Neural progenitor cell (in vitro differentiated cells): ENCODE measurements at regions not wholly inside any gene's neighbourhood (a gene's known extent, or its start where the extent isn't known, plus 50 kb on each side); places are given as distances from the start of the nearest gene placed in this dataset.

Experiments
- DNase-seq: peaks from one replicate; pipeline ENCODE4 v3.0.0-alpha.2; 2016; ENCODE audit warnings: low spot score
- H2AFZ ChIP-seq: fragments of 200-600 bp; sonication (generic); replicated peaks from 2 replicates; pipeline ENCODE4 v1.6.1; 2016; ENCODE audit warnings: antibody characterized with exemption
- H3F3A ChIP-seq: fragments of 200-600 bp; sonication (generic); 2 replicates; pipeline ENCODE4 v1.6.1; 2016; ENCODE audit warnings: antibody characterized with exemption, low read depth
- H3K27ac ChIP-seq: fragments of 200-600 bp; sonication (generic); 2 replicates; pipeline ENCODE4 v1.5.1; 2016; ENCODE audit warnings: mild to moderate bottlenecking
- H3K27me3 ChIP-seq: fragments of 200-600 bp; sonication (generic); 2 replicates; pipeline ENCODE4 v1.6.1; 2016; ENCODE audit warnings: mild to moderate bottlenecking, moderate library complexity
- H3K36me3 ChIP-seq: fragments of 200-600 bp; sonication (generic); 2 replicates; pipeline ENCODE4 v1.5.1; 2016
- H3K4me1 ChIP-seq: fragments of 200-600 bp; sonication (generic); 2 replicates; pipeline ENCODE4 v1.6.1; 2016; ENCODE audit warnings: mixed run types
- H3K4me2 ChIP-seq: fragments of 200-600 bp; sonication (generic); 2 replicates; pipeline ENCODE4 v1.6.1; 2016
- H3K4me3 ChIP-seq: fragments of 200-600 bp; sonication (generic); 2 replicates; pipeline ENCODE4 v1.5.1; 2016
- H3K79me2 ChIP-seq: fragments of 200-600 bp; sonication (generic); 2 replicates; pipeline ENCODE4 v1.6.1; 2016; ENCODE audit warnings: low read depth
- H3K9ac ChIP-seq: fragments of 200-600 bp; sonication (generic); 2 replicates; pipeline ENCODE4 v1.6.1; 2016
- H3K9me3 ChIP-seq: fragments of 200-600 bp; sonication (generic); 2 replicates; pipeline ENCODE4 v1.5.1; 2016; ENCODE audit warnings: low read depth
- H4K20me1 ChIP-seq: fragments of 200-600 bp; sonication (generic); 2 replicates; pipeline ENCODE4 v1.6.1; 2016; ENCODE audit warnings: low read depth
- H3K27ac Mint-ChIP-seq: 3 replicates; pipeline ENCODE4 v1.8.0; 2021; ENCODE audit warnings: mixed read lengths
- H3K27me3 Mint-ChIP-seq: 2 replicates; pipeline ENCODE4 v1.8.0; 2022; ENCODE audit warnings: low read depth, mild to moderate bottlenecking, inconsistent platforms, moderate library complexity, mixed read lengths; ENCODE audit not compliant: insufficient read depth
- H3K36me3 Mint-ChIP-seq: 3 replicates; pipeline ENCODE4 v1.8.0; 2021; ENCODE audit warnings: mixed read lengths
- H3K4me1 Mint-ChIP-seq: 3 replicates; pipeline ENCODE4 v1.8.0; 2021; ENCODE audit warnings: mixed read lengths
- H3K4me3 Mint-ChIP-seq: 3 replicates; pipeline ENCODE4 v1.8.0; 2021; ENCODE audit warnings: mild to moderate bottlenecking, moderate library complexity, mixed read lengths
- H3K9me3 Mint-ChIP-seq: 3 replicates; pipeline ENCODE4 v1.8.0; 2020; ENCODE audit warnings: mixed read lengths
- CTCF ChIP-seq: fragments of 200-600 bp; sonication (generic); IDR thresholded peaks from 2 replicates; pipeline ENCODE4 v1.5.1; 2017; ENCODE audit warnings: antibody characterized with exemption, mild to moderate bottlenecking
- EZH2 ChIP-seq: fragments of 200-600 bp; sonication (generic); IDR thresholded peaks from 2 replicates; pipeline ENCODE4 v1.6.1; 2017; ENCODE audit warnings: antibody characterized with exemption, mild to moderate bottlenecking, moderate library complexity
- EZH2phosphoT487 ChIP-seq: fragments of 200-600 bp; sonication (generic); IDR thresholded peaks from 2 replicates; pipeline ENCODE4 v1.6.1; 2017; ENCODE audit warnings: antibody characterized with exemption

GRCh38 chr2:76073992-76074604 is 363.4 kb upstream of the GCFC2 start:
- H2AFZ ChIP-seq, result no peak overlapping the region
- no peak overlapping the region for H3K4me2 ChIP-seq
- H3K27me3 ChIP-seq, result no peaks in the 10 kb centered on the region
- H3K9ac ChIP-seq, result no peak overlapping the region
- Mint-ChIP-seq H3K4me1 (no peaks in the 10 kb centered on the region), H3K4me3 (no peak overlapping the region), H3K27me3 (no peaks in the 10 kb centered on the region), H3K36me3 (no peaks in the 10 kb centered on the region), H3K27ac (no peak overlapping the region), H3K9me3 (peaks cover 7% of the 10 kb centered on the region)
- TF ChIP-seq EZH2 (no peak), CTCF (no peak), EZH2phosphoT487 (no peak)
- H3K4me1 ChIP-seq, result no peaks in the 10 kb centered on the region
- peaks cover 4% of the 10 kb centered on the region for H3K36me3 ChIP-seq
- no peak overlapping the region for H3K4me3 ChIP-seq
- DNase-seq, result no peak
- H3K27ac ChIP-seq, result no peak overlapping the region
- H3F3A ChIP-seq, result peaks cover 14% of the 10 kb centered on the region
- peaks cover 7% of the 10 kb centered on the region for H3K9me3 ChIP-seq
- H4K20me1 ChIP-seq, result no peaks in the 10 kb centered on the region
- H3K79me2 ChIP-seq, result no peaks in the 10 kb centered on the region

- Mint-ChIP-seq H3K9me3 (peaks cover 21% of the 10 kb centered on the region), H3K27ac (no peak overlapping the region), H3K27me3 (no peaks in the 10 kb centered on the region), H3K4me3 (no peak overlapping the region), H3K4me1 (no peaks in the 10 kb centered on the region), H3K36me3 (peaks cover 3% of the 10 kb centered on the region)
- no peak overlapping the region for H3K27ac ChIP-seq
- no peaks in the 10 kb centered on the region for H3F3A ChIP-seq
- H3K27me3 ChIP-seq, result no peaks in the 10 kb centered on the region
- no peaks in the 10 kb centered on the region for H3K36me3 ChIP-seq
- no peaks in the 10 kb centered on the region for H3K79me2 ChIP-seq
- no peaks in the 10 kb centered on the region for H4K20me1 ChIP-seq
- no peaks in the 10 kb centered on the region for H3K4me1 ChIP-seq
- no peak overlapping the region for H3K4me3 ChIP-seq
- H3K9me3 ChIP-seq, result peaks cover 3% of the 10 kb centered on the region
- no peak overlapping the region for H2AFZ ChIP-seq
- peak; percentile 8 for DNase-seq
- H3K4me2 ChIP-seq, result no peak overlapping the region
- TF ChIP-seq EZH2phosphoT487, result no peak
- TF ChIP-seq CTCF, result peak; percentile 31
- TF ChIP-seq EZH2, result no peak
- no peak overlapping the region for H3K9ac ChIP-seq
Observed at GRCh38 chr2:76050196-76050595, 339.5 kb upstream of the GCFC2 start.

- DNase-seq, result no peak
- no peaks in the 10 kb centered on the region for H3F3A ChIP-seq
- H3K9me3 Mint-ChIP-seq, result peaks cover 18% of the 10 kb centered on the region
- no peaks in the 10 kb centered on the region for H3K27me3 ChIP-seq
- H3K4me1 Mint-ChIP-seq, result no peaks in the 10 kb centered on the region
- no peak for TF ChIP-seq EZH2
- no peak for TF ChIP-seq EZH2phosphoT487
- TF ChIP-seq CTCF, result no peak
- no peaks in the 10 kb centered on the region for H3K27me3 Mint-ChIP-seq
- peaks cover 1% of the 10 kb centered on the region for H3K9me3 ChIP-seq
- H3K36me3 Mint-ChIP-seq, result peaks cover under 1% of the 10 kb centered on the region
- no peak overlapping the region for H3K9ac ChIP-seq
- no peaks in the 10 kb centered on the region for H3K79me2 ChIP-seq
- H3K4me1 ChIP-seq, result no peaks in the 10 kb centered on the region
- H4K20me1 ChIP-seq, result no peaks in the 10 kb centered on the region
- H3K4me3 ChIP-seq, result no peak overlapping the region
- no peak overlapping the region for H3K4me3 Mint-ChIP-seq
- H2AFZ ChIP-seq, result no peak overlapping the region
- no peaks in the 10 kb centered on the region for H3K36me3 ChIP-seq
- no peak overlapping the region for H3K27ac ChIP-seq
- no peak overlapping the region for H3K27ac Mint-ChIP-seq
- no peak overlapping the region for H3K4me2 ChIP-seq
Observed at GRCh38 chr2:76044701-76045100, 334.0 kb upstream of the GCFC2 start.
